ENCODE measurements at regions not wholly inside any gene's neighbourhood (a gene's known extent, or its start where the extent isn't known, plus 50 kb on each side); places are given as distances from the start of the nearest gene placed in this dataset.

GRCh38 chr11:106202935-106203620 is 125.6 kb downstream of the AASDHPPT start:
- intact Hi-C loops (cut with micrococcal nuclease): no loop called here
- no peaks in the 10 kb centered on the region for H3K27me3 ChIP-seq (ENCODE audit: control insufficient read depth in 2 of 2, insufficient read depth in 2 of 2, low read length in 2 of 2)
- no peak overlapping the region for H2AFZ ChIP-seq (ENCODE audit: insufficient read depth, low read depth, low read length, poor library complexity, severe bottlenecking)
- WGBS (ENCODE audit: insufficient coverage): 100% methylated on average over 1 of the region's 1 CpG
- no peaks in the 10 kb centered on the region for H3K79me2 ChIP-seq (ENCODE audit: insufficient read depth, low read length)
- H3K27ac Mint-ChIP-seq: no peak overlapping the region
- peaks cover 0 to 7% of the 10 kb centered on the region in 2 donors for H3K9me3 ChIP-seq (replicated peaks in 1 of 2; ENCODE audit: control insufficient read depth in 1 of 2, insufficient read depth in 1 of 2, low read length in 2 of 2)
- TF ChIP-seq CTCF (IDR thresholded peaks at IDR 0.05): no peak
- H3K9me3 Mint-ChIP-seq: peaks cover 0 to 10% (median 2%) of the 10 kb centered on the region in 7 donors
- no peak overlapping the region for H3K9ac ChIP-seq (ENCODE audit: insufficient read depth, low read length, poor library complexity, severe bottlenecking)
- no peak overlapping the region for H3K4me3 Mint-ChIP-seq
- no peak for DNase-seq
- H3K27me3 Mint-ChIP-seq (ENCODE audit: low read depth in 3 of 3): no peaks in the 10 kb centered on the region
- no peaks in the 10 kb centered on the region for H3K4me1 Mint-ChIP-seq
- no peak overlapping the region for H3K4me2 ChIP-seq (replicated peaks; ENCODE audit: extremely low read depth, low read length, poor library complexity, severe bottlenecking)
- H4K20me1 ChIP-seq (ENCODE audit: insufficient read depth, low read length): no peaks in the 10 kb centered on the region
- H3K27ac ChIP-seq (ENCODE audit: low read depth in 1 of 2, low read length in 2 of 2): no peak overlapping the region
- H3K4me3 ChIP-seq (replicated peaks in 1 of 3; ENCODE audit: low read depth in 2 of 3, low read length in 3 of 3): no peak overlapping the region
- no peaks in the 10 kb centered on the region for H3K4me1 ChIP-seq (ENCODE audit: control insufficient read depth in 1 of 2, insufficient read depth in 2 of 2, low read length in 2 of 2)
- no peaks in the 10 kb centered on the region for H3K36me3 Mint-ChIP-seq
- H3K36me3 ChIP-seq (replicated peaks in 1 of 2; ENCODE audit: control insufficient read depth in 1 of 2, insufficient read depth in 2 of 2, low read length in 2 of 2): no peaks in the 10 kb centered on the region

- 69% methylated on average over 3 of the region's 6 CpGs for WGBS (ENCODE audit: insufficient coverage)
- Histone ChIP-seq H3K27ac (ENCODE audit: low read depth in 1 of 2, low read length in 2 of 2) (no peak overlapping the region), H3K9me3 (replicated peaks in 1 of 2; ENCODE audit: control insufficient read depth in 1 of 2, insufficient read depth in 1 of 2, low read length in 2 of 2) (peaks cover 16 to 27% of the 10 kb centered on the region in 2 donors), H3K9ac (ENCODE audit: insufficient read depth, low read length, poor library complexity, severe bottlenecking) (no peak overlapping the region), H3K79me2 (ENCODE audit: insufficient read depth, low read length) (no peaks in the 10 kb centered on the region), H3K36me3 (replicated peaks in 1 of 2; ENCODE audit: control insufficient read depth in 1 of 2, insufficient read depth in 2 of 2, low read length in 2 of 2) (no peaks in the 10 kb centered on the region), H2AFZ (ENCODE audit: insufficient read depth, low read depth, low read length, poor library complexity, severe bottlenecking) (no peak overlapping the region), H3K4me3 (replicated peaks in 1 of 3; ENCODE audit: low read depth in 2 of 3, low read length in 3 of 3) (no peak overlapping the region), H3K4me2 (replicated peaks; ENCODE audit: extremely low read depth, low read length, poor library complexity, severe bottlenecking) (no peak overlapping the region), H4K20me1 (ENCODE audit: insufficient read depth, low read length) (no peaks in the 10 kb centered on the region), H3K4me1 (ENCODE audit: control insufficient read depth in 1 of 2, insufficient read depth in 2 of 2, low read length in 2 of 2) (no peaks in the 10 kb centered on the region), H3K27me3 (ENCODE audit: control insufficient read depth in 2 of 2, insufficient read depth in 2 of 2, low read length in 2 of 2) (no peaks in the 10 kb centered on the region)
- no peak for TF ChIP-seq CTCF (IDR thresholded peaks at IDR 0.05)
- no peak for DNase-seq
- Mint-ChIP-seq H3K27ac (no peak overlapping the region), H3K27me3 (ENCODE audit: low read depth in 3 of 3) (no peaks in the 10 kb centered on the region), H3K9me3 (peaks cover 0 to 25% (median 10%) of the 10 kb centered on the region in 7 donors), H3K4me3 (no peak overlapping the region), H3K4me1 (no peaks in the 10 kb centered on the region), H3K36me3 (no peaks in the 10 kb centered on the region)
- intact Hi-C loops (cut with micrococcal nuclease): no loop called here
These were observed 131.3 kb downstream of the AASDHPPT start for GRCh38 chr11:106208760-106209159.
